DOHH2 (cell line): ENCODE measurements at regions not wholly inside any gene's neighbourhood (a gene's known extent, or its start where the extent isn't known, plus 50 kb on each side); places are given as distances from the start of the nearest gene placed in this dataset.

Experiments
- H3F3A ChIP-seq: fragments of 200-600 bp; sonication (generic), shearing (Covaris generic); 2 replicates; pipeline ENCODE4 v1.6.0; 2016; ENCODE audit warnings: antibody characterized with exemption, mild to moderate bottlenecking; ENCODE audit not compliant: control insufficient read depth, insufficient read depth
- H3K27ac ChIP-seq: fragments of 200-600 bp; sonication (generic); 2 replicates; pipeline ENCODE4 v1.5.1; 2014; ENCODE audit warnings: low read depth, mild to moderate bottlenecking, low read length, moderate library complexity
- H3K27me3 ChIP-seq: fragments of 200-600 bp; sonication (generic); 2 replicates; pipeline ENCODE4 v1.6.1; 2014; ENCODE audit warnings: mild to moderate bottlenecking, low read length, mixed read lengths; ENCODE audit not compliant: control insufficient read depth
- H3K36me3 ChIP-seq: fragments of 200-600 bp; sonication (generic); 2 replicates; pipeline ENCODE4 v1.6.1; 2014; ENCODE audit warnings: mild to moderate bottlenecking, low read length, moderate library complexity, mixed read lengths; ENCODE audit not compliant: control insufficient read depth
- H3K4me1 ChIP-seq: fragments of 200-600 bp; sonication (generic); 2 replicates; pipeline ENCODE4 v1.6.1; 2014; ENCODE audit warnings: mild to moderate bottlenecking, low read length, mixed read lengths; ENCODE audit not compliant: control insufficient read depth
- H3K4me2 ChIP-seq: fragments of 200-600 bp; sonication (generic); 2 replicates; pipeline ENCODE4 v1.6.0; 2014; ENCODE audit warnings: mild to moderate bottlenecking, low read length, moderate library complexity
- H3K4me3 ChIP-seq: fragments of 200-600 bp; sonication (generic); 2 replicates; pipeline ENCODE4 v1.5.1; 2014; ENCODE audit warnings: mild to moderate bottlenecking, low read length, mixed read lengths
- H3K79me2 ChIP-seq: fragments of 200-600 bp; sonication (generic); 2 replicates; pipeline ENCODE4 v1.6.1; 2014; ENCODE audit warnings: mild to moderate bottlenecking, low read length, mixed read lengths; ENCODE audit not compliant: control insufficient read depth
- H3K9me2 ChIP-seq: fragments of 200-600 bp; sonication (generic); replicated peaks from 2 replicates; pipeline ENCODE4 v1.6.1; 2014; ENCODE audit warnings: mild to moderate bottlenecking, low read length, mixed read lengths; ENCODE audit not compliant: control insufficient read depth
- H3K9me3 ChIP-seq: fragments of 200-600 bp; sonication (generic); 2 replicates; pipeline ENCODE4 v1.6.1; 2014; ENCODE audit warnings: antibody characterized with exemption, low read length, mixed read lengths; ENCODE audit not compliant: control insufficient read depth, insufficient read depth
- H4K20me1 ChIP-seq: fragments of 200-600 bp; sonication (generic); 2 replicates; pipeline ENCODE4 v1.6.0; 2014; ENCODE audit warnings: low read depth, mild to moderate bottlenecking, antibody characterized with exemption, low read length, moderate library complexity; ENCODE audit not compliant: control insufficient read depth, insufficient read depth
- EZH2phosphoT487 ChIP-seq: fragments of 200-600 bp; sonication (generic); IDR thresholded peaks from 2 replicates; pipeline ENCODE4 v1.6.1; 2017; ENCODE audit warnings: borderline replicate concordance, mild to moderate bottlenecking, antibody characterized with exemption, low read length, moderate library complexity, mixed read lengths
- TF ChIP-seq, protein P1 (sequence below): fragments of 200-600 bp; sonication (generic); IDR thresholded peaks from one replicate; pipeline ENCODE4 v1.5.1; 2014; ENCODE audit warnings: antibody characterized with exemption, mild to moderate bottlenecking, low read depth, low read length; ENCODE audit not compliant: poor library complexity, severe bottlenecking

- H3K4me3 ChIP-seq: peak overlapping the region; percentile 68; the same call in 1 of the 2 replicates
- no peaks in the 10 kb centered on the region for H3K9me3 ChIP-seq
- H3K9me2 ChIP-seq: no peaks in the 10 kb centered on the region
- H3K4me1 ChIP-seq: peaks cover 17% of the 10 kb centered on the region
- no peaks in the 10 kb centered on the region for H3K79me2 ChIP-seq
- H4K20me1 ChIP-seq: no peaks in the 10 kb centered on the region
- H3K27ac ChIP-seq: no peak overlapping the region
- H3K36me3 ChIP-seq: no peaks in the 10 kb centered on the region
- H3F3A ChIP-seq: no peaks in the 10 kb centered on the region
- peaks cover 48% of the 10 kb centered on the region for H3K27me3 ChIP-seq
- TF ChIP-seq EZH2phosphoT487: no peak
- peak overlapping the region; percentile 66 for H3K4me2 ChIP-seq
These were observed 60.2 kb upstream of the COMTD1 start for GRCh38 chr10:75295868-75296441.

DNA sequence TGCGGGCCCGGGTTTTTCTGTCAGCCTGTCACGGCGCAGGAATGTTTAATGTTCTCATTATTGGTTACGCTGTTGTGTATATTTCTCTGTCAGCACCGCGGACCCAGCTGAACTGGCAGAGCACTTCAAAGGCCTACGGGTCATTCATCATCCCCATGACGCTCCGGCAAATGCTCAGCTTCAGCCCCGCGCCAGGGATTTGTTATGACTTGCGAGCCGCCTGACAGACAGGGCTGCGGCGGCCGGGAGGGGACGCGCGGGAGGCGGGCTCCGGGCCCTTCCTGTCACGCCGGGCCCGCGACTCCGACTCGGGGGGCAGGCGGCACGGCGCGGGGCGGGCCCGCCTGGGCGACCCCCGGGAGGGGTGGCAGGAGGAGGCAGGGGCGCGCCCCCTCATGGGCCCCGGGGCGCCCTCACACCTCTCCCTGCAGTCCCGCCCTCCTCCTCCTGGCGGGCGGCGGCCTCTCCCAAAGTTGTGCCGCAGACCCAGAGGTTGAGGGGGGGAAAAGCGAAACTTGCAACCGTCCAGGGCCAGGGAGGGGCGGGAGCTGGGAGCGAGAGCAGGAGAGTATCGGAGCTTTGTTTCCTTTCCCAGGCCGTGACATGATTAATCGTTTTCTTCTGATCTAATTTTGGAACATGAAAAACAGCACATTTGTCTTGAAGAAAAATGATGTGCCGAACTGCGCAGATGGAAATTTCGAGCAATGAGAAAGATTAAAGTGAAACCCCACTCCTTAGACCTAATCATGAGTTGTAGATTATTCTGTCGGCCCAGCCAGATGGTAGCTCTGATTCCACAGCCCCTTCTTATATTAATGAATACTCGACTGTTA, 59.3 kb upstream of the COMTD1 start:
- Histone ChIP-seq H3K36me3 (no peaks in the 10 kb centered on the region), H3K27ac (no peak overlapping the region), H3K4me2 (peak overlapping the region; percentile 66)

GRCh38 chr10:75294518-75294865, 58.7 kb upstream of the COMTD1 start:
- no peaks in the 10 kb centered on the region for H3K9me3 ChIP-seq
- peak overlapping the region; percentile 68 for H3K4me3 ChIP-seq
- no peaks in the 10 kb centered on the region for H3K9me2 ChIP-seq
- no peak for TF ChIP-seq EZH2phosphoT487
- TF ChIP-seq, protein P1, sequence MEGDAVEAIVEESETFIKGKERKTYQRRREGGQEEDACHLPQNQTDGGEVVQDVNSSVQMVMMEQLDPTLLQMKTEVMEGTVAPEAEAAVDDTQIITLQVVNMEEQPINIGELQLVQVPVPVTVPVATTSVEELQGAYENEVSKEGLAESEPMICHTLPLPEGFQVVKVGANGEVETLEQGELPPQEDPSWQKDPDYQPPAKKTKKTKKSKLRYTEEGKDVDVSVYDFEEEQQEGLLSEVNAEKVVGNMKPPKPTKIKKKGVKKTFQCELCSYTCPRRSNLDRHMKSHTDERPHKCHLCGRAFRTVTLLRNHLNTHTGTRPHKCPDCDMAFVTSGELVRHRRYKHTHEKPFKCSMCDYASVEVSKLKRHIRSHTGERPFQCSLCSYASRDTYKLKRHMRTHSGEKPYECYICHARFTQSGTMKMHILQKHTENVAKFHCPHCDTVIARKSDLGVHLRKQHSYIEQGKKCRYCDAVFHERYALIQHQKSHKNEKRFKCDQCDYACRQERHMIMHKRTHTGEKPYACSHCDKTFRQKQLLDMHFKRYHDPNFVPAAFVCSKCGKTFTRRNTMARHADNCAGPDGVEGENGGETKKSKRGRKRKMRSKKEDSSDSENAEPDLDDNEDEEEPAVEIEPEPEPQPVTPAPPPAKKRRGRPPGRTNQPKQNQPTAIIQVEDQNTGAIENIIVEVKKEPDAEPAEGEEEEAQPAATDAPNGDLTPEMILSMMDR: no peak
- H3K36me3 ChIP-seq: no peaks in the 10 kb centered on the region
- peaks cover 17% of the 10 kb centered on the region for H3K4me1 ChIP-seq
- H3F3A ChIP-seq: no peaks in the 10 kb centered on the region
- peaks cover 52% of the 10 kb centered on the region for H3K27me3 ChIP-seq
- H3K27ac ChIP-seq: no peak overlapping the region
- H3K4me2 ChIP-seq: peak overlapping the region; percentile 66
- no peaks in the 10 kb centered on the region for H3K79me2 ChIP-seq
- no peaks in the 10 kb centered on the region for H4K20me1 ChIP-seq

More for the DNA sequence above, 59.3 kb upstream of the COMTD1 start:
- H3K9me2 ChIP-seq: no peaks in the 10 kb centered on the region
- H3K9me3 ChIP-seq: no peaks in the 10 kb centered on the region
- peaks cover 17% of the 10 kb centered on the region for H3K4me1 ChIP-seq
- H3K4me3 ChIP-seq: peak overlapping the region; percentile 68
- H4K20me1 ChIP-seq: no peaks in the 10 kb centered on the region
- TF ChIP-seq EZH2phosphoT487: peak; percentile 76
- TF ChIP-seq, protein P1: no peak
- H3K79me2 ChIP-seq: no peaks in the 10 kb centered on the region
- no peaks in the 10 kb centered on the region for H3F3A ChIP-seq
- H3K27me3 ChIP-seq: peaks cover 52% of the 10 kb centered on the region

DNA sequence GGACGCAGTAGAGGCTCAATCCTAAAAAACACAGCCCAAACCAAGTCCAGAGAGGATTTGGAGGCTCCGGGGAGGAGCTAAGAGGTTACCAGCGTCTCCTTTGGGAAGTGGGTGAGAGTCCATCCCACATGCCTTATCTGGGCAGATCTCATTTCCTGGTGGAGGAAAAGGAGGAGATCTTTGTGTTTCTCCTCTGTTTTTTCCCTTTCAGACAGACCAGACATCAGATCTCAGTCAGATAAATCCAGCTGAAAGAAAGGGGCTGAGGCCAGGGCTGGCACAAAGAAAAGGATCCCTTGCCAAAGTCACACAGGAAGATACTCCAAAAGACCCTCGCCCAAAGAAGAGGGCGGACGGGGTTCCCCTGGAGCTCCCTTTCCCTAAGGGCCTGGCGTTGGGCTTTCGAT, 58.3 kb upstream of the COMTD1 start:
- H3K4me2 ChIP-seq: no peak overlapping the region
- no peaks in the 10 kb centered on the region for H3K9me2 ChIP-seq
- no peaks in the 10 kb centered on the region for H4K20me1 ChIP-seq
- no peak overlapping the region for H3K4me3 ChIP-seq
- TF ChIP-seq, protein P1: no peak
- TF ChIP-seq EZH2phosphoT487: no peak
- peaks cover 17% of the 10 kb centered on the region for H3K4me1 ChIP-seq
- H3K79me2 ChIP-seq: no peaks in the 10 kb centered on the region
- H3F3A ChIP-seq: no peaks in the 10 kb centered on the region
- H3K36me3 ChIP-seq: no peaks in the 10 kb centered on the region
- H3K27ac ChIP-seq: no peak overlapping the region
- H3K9me3 ChIP-seq: no peaks in the 10 kb centered on the region
- H3K27me3 ChIP-seq: peaks cover 52% of the 10 kb centered on the region
